DMS114 treated with DMSO at 0.1 percent for 48 hours (cell line): ENCODE measurements at regions not wholly inside any gene's neighbourhood (a gene's known extent, or its start where the extent isn't known, plus 50 kb on each side); places are given as distances from the start of the nearest gene placed in this dataset.
"Not testable (repeated sequence)": the region's sequence is repeated elsewhere in the genome, so short reads cannot be mapped to it uniquely, and the experiment has no call there.

Source experiments
- DNase-seq: peaks from one replicate; lab custom pipeline; 2025; ENCODE audit not compliant: unreplicated experiment; lab: John Stamatoyannopoulos, UW

DNA sequence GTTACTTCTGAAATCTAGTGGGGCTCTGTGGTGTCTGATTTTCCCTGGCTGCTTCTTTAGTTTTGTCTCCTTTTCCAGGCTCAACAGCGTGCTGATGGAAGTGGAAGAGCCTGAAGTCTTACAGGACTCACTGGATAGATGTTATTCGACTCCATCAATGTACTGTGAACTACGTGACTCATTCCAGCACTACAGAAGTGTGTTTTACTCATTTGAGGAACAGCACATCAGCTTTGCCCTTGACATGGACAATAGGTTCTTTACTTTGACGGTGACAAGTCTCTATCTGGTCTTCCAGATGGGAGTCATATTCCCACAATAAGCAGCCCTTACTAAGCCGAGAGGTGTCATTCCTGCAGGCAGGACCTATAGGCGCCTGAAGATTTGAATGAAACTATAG lies 51.1 kb downstream of the NBPF8 start:
- not testable (repeated sequence) for DNase-seq

DNA sequence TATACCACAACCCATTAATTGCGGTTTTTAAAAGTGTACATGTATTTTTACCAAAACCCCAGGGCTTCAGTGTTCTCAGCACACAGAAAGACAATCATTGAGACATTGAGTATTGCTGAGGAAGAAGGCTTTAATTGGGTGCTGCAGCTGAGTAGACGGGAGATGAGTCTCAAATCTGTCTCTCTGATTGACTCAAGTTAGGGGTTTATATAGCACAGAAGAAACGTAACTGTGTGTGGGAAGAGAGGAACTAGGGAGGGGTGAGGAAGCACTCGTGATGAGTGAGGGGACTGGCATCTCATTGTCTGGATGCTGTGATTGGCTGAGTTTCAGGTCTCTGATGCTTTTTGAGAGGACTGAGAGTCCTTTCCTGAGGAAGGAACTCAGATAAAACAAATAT lies 62.8 kb downstream of the NBPF8 start:
- not testable (repeated sequence) for DNase-seq

DNA sequence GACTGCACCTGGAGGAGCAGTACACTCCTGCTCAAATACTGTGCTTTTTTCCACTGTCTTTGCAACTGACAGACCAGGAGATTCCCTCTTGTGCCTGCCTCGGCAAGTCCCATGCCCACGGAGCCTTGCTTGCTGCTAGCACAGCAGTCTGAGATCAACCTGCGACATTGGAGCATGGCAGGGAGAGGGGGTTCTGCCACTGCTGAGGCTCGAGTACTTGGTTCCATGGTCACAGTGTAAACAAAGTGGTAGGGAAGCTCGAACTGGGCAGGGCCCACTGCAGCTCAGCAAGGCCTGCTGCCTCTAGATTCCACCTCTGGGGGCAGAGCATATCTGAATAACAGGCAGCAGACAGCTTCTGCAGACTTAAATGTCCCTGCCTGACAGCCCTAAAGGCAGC lies 63.6 kb downstream of the NBPF8 start:
- not testable (repeated sequence) for DNase-seq

DNA sequence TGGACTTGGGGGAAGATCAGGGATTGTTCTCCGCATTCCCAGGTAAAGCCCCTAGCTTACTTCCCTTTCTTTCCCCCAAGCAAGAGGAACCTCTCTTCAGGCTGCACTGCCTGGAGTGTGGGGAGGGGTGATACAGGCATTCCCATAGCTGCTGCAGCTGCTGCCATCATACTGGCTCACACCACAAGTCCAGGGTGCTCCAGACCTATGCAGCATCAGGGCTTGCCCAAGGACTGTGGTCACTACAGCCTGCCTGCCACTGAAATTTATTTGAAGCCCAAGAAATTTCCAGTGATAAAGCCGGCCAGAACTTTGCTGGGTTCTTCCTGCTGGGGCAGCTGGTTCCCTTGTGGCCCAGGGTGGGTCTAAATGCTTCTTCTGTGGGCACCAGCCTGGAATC lies 72.7 kb downstream of the NBPF8 start:
- DNase-seq = not testable (repeated sequence)

DNA sequence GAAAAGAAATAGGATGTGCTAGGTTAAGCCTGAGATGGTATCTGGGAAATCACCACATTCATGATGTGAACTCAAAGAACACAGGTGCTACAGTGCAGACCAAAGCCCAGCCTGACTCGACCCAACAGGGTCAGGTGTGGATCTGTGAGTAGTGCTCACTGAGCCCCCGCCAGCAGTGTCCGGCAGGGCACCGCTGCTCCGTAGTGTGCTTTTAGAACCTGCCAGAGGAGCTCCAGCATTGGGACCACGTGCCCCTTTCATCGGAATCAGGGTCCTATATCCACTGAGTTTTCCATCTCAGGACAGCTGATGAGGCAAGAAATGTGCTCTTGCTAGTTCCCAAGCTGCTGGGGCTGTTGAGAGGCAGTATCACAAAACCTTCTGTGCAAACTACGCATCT lies 74.4 kb downstream of the NBPF8 start:
- not testable (repeated sequence) for DNase-seq

DNA sequence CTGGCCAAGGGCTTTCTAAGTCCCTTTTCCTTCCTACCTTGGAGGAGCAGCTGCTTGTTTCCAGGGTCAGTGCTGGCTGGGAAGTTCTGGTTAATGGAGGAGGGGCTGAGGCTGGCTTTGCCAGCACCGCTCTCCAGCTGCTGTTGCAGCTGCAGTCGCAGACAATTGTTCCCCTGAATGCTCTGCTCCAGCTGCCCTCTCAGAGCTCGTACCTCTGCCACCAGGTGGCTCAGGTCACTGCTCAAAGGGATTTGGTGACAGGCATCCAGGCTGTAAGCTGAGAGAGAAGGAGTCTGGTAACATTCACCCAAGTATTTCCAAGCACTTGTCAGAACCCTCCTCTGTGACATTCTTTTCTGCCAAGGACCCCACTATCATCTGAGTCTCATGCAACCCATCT lies 82.3 kb downstream of the NBPF8 start:
- DNase-seq = not testable (repeated sequence)

DNA sequence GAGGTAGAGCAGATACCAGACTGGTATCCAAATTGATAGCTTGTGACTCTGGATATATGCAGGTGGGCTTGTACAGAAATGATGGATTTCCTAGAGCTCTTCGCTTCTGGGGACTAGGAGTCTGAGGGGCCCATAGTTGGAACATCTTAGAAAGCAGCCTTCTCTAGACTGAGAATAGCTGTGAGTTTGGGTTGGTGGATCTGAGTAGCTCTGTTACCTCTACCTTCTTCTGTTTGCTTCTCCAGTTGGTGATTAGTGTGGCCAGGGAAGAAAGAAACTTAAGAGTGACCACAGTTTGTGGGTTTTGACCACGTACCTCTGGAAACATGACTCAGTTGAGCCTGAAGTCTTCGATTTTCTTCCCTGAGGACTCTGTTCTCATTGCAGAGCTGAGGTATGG lies 88.4 kb downstream of the NBPF8 start:
- not testable (repeated sequence) for DNase-seq

DNA sequence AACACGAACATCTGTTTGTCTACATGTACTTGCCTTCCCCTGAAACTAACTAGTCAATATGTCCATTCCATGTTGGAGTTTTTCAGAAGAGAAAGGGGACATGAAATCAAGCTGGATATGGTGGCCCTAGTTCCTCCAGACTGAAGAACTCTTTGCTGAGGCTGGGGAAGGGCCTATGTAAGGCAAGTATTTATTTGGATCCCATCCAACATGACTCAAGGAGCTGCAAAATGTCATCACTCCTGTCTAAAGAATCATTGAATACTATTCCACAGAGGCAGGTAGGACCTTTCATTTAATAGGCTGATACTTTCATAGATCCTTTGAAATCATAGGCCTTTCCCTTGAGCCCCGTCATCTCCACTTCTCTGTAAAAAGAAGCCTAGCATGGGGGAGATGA lies 91.5 kb downstream of the NBPF8 start:
- not testable (repeated sequence) for DNase-seq

DNA sequence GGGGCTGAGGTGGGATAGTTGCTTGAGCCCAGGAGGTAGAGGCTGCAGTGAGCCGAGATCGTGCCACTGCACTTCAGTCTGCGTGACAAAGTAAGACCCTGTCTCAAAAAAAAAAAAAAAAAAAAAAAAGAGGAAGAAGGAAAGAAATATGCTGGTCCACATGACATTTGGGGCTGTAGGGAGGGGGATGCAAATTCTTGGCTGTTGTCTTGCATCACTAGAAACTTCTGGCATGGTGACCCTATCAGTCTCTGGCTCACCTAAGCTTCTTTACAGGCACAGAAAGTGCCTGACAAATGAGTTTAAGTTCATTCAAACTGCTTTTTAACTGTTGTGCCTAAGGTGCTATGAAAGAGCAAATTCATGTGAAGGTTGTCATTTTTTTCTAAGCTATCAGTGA lies 93.5 kb downstream of the NBPF8 start:
- not testable (repeated sequence) for DNase-seq

DNA sequence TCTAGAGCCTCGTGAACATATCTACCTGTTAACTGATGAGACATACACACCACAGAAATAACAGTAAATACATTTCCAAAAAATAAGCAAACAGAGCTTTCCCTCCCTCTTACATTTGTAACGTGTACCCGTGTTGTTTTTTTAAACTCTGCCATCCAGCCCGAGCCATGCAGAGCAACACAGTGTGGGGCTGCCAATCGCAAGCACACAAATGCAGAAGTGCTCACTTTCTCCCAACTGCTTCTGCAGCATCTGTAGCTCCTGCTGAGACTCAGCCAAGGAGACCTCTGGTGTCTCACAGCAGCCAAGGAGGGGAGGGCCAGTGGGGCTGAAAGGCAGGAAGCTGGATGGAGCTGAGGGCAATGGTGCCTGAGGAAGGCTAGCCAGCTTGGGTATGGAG lies 94.4 kb downstream of the NBPF8 start:
- not testable (repeated sequence) for DNase-seq

DNA sequence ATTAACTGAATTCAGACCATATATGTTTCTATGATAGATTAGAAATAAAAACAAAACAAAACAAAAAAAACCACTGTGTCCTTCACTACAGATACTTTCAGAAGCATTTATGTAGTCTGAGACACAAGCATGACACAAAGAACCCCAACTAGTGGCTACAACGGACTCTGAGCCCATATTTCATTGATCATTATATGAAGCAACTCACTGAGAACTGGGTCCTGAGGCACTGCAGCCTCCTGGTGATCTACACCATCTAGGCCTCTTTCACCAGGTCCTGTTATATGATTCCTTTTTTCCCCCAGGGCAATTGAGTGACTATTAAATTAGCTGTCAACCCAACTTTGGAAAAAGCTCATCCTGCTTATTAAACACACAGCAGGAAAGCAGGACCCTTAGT lies 98.3 kb downstream of the NBPF8 start:
- not testable (repeated sequence) for DNase-seq

DNA sequence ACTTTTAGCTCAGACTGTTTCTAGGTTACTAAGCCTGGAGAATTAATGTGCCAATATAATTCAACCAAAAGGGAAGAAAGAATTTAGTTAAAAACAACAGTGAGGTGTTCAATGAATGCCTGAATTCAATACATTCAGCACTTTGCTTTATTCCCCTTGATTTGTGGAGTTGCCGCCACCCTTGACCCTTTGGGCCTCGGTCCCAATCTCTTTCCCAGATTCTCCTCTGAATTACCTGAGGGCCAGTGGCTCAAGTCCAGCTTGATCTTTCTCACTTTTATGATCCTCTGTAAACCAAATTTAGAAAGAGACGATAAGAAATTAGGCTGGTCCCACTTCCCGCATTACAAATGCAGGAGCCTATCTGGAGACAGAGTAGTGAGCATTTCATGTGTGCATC lies 98.7 kb downstream of the NBPF8 start:
- not testable (repeated sequence) for DNase-seq

DNA sequence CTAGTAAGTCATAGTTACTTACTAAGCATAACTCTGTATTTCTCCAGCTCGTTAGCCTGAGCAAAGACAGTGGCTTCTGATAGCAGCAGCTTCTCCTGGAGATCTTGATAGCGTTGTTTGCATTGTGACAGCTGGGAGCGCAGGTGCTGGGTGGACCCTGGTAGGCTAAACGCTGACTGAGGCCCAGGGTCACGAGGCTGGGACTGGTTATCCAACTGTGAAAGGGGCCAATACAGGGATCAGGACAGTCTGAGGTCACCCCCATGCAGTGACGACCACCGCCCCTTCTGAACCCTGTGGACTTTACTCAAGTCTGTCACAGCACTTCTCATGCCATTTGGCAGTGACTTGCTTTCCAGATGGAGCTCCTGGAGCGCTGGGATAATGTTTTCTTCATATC lies 104.4 kb downstream of the NBPF8 start:
- DNase-seq = not testable (repeated sequence)

DNA sequence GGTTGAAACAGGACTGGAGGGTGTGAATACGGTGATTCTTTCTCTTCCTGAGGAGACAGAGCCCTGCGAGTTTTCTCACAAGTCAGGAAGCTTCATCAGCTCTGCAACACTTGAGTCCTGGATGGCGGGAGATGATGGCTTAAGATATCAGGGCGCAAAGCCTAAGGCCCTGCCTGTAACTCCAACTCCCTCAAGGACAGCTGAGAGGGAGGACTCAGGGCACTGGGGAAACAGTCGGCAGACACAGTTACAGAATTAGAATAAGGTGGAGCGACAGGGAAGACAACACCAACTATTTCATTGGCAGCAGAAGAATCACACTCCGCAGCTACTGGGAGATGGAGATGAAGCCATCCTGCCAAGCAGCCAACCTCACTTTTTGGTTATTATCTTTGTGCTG lies 109.6 kb downstream of the NBPF8 start:
- not testable (repeated sequence) for DNase-seq

DNA sequence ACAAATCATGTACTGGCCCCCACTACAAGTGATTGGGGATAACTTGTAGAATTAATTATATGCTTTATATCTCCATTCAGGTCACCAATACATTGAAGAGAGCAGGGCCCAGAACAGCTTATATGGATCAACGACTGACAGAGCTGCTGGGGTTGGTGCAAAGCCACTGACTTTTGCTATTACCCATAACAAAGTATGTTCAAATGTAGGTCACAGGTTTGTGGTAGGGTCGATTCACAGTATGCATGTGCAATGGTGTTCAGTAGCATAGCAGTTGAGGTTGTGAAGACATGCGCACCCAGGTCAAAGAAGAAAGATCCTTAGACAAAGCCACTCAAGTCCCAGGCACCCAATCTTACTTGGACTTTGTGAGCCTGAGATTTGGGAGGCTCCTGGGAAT lies 110.6 kb downstream of the NBPF8 start:
- DNase-seq = not testable (repeated sequence)

DNA sequence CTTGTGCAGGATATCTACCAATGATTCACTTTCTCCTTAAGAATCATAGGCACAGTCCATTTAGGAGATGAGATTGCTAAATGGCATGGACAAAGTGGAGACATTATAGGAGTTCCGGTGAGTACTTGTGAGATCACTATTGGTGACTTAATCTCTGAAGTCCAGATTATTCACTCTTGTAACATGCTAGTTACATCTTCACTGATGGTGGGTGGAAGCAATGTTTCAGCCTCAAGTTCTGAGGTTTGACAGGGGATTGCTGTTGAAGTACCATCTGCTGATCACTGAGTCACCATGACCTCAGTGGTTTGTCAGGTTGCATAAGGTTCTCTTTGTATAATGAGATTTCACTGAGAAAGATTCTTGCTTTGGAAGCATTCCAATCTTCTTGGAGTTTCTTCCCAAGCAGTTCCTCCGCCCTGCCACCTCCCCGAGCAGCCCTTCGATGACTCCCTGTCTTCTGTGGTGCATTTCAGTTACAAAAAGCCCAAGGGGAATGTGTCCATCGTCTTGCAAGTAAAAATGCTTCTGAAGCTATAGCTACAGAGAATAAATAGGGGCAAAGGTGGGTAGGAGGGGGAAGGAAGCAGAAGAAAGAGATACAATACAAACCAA lies 114.7 kb downstream of the NBPF8 start:
- DNase-seq = not testable (repeated sequence)

DNA sequence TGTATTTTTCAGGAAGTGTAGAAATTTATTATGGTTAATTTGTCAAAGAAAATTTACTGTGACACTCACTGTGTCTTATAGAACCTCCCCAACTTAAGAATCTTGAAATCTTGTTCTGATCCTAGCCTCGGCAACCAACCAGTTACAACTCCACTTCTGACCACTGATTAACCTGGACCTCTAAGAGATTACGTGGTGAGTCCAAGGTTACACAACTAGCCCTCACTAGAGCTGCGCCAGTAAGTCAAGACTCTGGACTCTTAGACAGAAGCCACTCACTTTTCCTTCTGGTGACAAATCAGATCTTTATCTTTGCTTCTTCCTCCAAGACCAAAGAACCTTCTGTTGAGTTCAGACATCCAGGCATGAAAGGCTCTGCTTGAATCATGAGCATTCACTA lies 116.6 kb downstream of the NBPF8 start:
- DNase-seq = not testable (repeated sequence)

DNA sequence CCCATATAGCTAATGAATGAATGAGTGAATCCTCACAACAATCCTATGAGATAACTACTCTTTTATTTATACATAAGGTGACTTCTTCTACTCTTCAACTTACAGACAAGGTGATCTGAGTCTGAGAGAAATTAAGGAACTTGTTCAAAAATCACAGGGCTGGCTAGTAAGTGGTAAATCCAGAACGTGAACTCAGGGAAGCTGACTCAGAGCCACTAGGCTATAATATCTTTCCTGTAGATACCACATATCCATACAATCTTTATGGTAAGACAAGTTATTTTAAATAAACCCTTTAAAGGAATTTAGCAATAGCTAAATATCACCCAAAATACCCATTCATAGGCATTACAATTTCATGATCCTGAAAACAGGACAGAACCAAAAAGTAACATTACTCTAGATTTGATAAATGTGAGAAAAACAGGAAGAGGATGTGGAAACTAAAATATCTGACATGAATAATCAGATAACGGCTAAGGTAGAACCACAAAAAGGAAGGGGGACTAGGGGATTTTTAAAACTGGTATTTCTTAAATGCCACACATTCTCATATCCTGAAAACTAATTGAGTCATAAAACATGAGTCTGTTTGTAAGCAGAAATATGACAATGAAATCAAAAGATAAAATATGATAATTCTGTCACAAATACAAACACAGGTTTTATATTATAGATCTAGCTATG lies 119.7 kb downstream of the NBPF8 start:
- not testable (repeated sequence) for DNase-seq

DNA sequence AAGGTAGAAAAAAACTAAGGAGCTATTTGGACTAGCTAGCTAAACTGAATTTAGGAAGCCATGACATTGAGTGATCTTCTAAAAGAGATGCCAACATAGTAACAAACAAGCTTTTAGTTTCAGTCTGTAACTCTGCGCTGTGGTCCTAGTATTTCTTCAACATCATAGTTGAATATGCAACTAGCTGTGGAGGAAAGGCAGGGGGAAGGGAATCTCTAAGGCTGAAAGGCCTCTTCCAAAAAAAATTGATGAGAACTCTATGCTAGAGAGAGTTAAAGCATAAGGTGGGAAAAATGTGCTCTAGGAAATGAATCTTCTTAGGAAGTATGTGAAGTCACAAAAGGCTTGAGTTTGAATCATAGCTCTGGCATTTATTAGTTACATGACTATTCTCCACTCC lies 120.2 kb downstream of the NBPF8 start:
- not testable (repeated sequence) for DNase-seq

DNA sequence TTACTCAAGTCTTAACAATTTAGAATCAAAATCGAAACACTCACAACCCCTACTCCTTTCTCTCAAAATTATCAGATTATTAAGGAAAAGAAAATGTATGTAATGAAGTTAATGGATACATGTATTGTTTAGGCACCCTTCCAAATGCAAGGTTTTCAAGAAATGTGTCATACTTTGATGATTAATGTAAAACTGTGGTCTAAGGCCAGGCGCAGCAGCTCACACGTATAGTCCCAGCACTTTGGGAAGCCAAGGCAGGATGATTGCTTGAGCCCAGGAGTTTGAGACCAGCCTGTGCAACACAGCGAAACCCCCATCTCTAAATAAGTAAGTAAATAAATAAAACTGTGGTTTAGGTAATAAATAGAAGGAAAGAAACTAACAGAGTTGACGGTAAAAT lies 126.6 kb downstream of the NBPF8 start:
- DNase-seq = not testable (repeated sequence)

DNA sequence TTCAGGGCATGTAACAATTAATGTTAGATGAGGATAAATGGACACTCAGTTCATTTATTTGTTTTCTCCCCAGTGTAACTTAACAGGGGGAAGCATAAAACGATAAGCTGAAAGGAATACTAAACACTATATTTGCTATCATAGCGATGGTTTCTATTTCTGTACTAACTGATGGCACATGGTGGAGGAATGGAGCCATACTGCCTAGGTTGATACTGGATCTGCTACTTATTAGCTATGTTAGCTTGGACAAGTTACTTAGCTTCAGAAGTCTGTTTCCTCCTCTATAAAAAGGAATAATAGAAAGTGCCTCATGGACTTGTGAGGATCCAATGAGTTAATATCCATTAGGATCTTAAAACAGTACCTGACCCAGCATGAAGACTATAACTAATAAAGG lies 127.5 kb downstream of the NBPF8 start:
- not testable (repeated sequence) for DNase-seq

DNA sequence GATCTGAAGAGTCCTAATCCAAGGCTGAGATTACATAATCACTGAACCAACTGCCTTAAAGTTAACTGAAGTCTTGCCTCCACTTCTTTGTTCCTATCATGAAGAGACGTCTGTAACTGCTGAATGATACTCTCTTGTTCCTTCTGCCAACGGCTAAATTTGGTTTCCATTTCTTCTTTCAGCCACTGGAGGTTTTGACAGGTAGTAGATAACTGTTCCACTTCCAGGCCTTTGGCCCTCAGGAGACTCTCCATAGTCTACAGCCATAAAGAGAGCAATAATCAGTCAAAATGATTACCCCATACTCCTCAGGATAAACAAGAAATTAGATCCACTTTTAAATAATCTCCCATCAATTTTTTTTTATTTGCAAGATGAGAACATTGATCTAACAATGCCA lies 128.1 kb downstream of the NBPF8 start:
- not testable (repeated sequence) for DNase-seq

DNA sequence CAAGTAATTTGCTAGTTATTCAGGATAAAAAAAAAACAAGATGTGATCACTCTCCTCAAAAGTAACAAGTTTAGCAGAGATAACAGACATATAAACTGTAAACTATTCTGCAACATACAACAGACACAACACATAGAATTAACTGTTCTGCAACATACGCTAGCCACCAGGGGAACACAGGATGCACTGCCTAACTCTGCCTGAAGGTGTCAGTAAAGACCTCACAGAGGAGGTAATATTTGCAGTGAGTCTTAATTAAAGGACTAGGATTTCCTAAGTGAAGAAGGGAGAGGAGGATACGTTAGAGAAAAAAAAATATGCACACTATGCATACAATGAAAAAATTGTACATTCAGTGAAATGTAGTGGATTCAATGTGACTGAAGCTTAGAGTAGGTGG lies 129.6 kb downstream of the NBPF8 start:
- not testable (repeated sequence) for DNase-seq
